IMR-90 (cell line): ENCODE measurements at regions not wholly inside any gene's neighbourhood (a gene's known extent, or its start where the extent isn't known, plus 50 kb on each side); places are given as distances from the start of the nearest gene placed in this dataset.

ENCODE experiments used
- ATAC-seq: fragments of 200-7000 bp; cut with Tn5 transposase; 2 replicates; pipeline ENCODE4 v1.9.1; 2020; ENCODE audit warnings: low read depth, mild to moderate bottlenecking, moderate library complexity
- BruUV-seq: library from RNA; stranded (reverse); fragments of 400-500 nt; replicated peaks from 2 replicates; lab custom pipeline; 2021; lab: Mats Ljungman, UMichigan
- CTCF ChIA-PET: fragments of 300-600 bp; formaldehyde crosslinking; extraction: SDS; loops from one replicate; lab custom pipeline; 2021; ENCODE audit warnings: antibody characterized with exemption; lab: Yijun Ruan, JAX
- POLR2A ChIA-PET: fragments of 300-600 bp; sonication (Branson Sonifier 250); formaldehyde crosslinking; loops from one replicate; lab custom pipeline; 2022; ENCODE audit warnings: antibody characterized with exemption; ENCODE audit not compliant: unreplicated experiment; lab: Charles Lee
- DNase-seq: peaks from one replicate; pipeline ENCODE4 v3.0.0; 2013
- H2AFZ ChIP-seq: replicated peaks from 2 replicates; pipeline ENCODE3; 2013; ENCODE audit warnings: low read length, mild to moderate bottlenecking; ENCODE audit not compliant: poor library complexity
- H2AK5ac ChIP-seq: 2 replicates; pipeline ENCODE4 v1.6.1; 2013; ENCODE audit warnings: low read depth, low read length, inconsistent platforms
- H2AK9ac ChIP-seq: replicated peaks from 2 replicates; pipeline ENCODE3; 2013; ENCODE audit warnings: mild to moderate bottlenecking, low read depth, low read length, moderate library complexity; ENCODE audit not compliant: poor library complexity
- H2BK120ac ChIP-seq: 2 replicates; pipeline ENCODE4 v1.6.1; 2013; ENCODE audit warnings: low read depth, low read length, inconsistent platforms
- H2BK15ac ChIP-seq: 3 replicates; pipeline ENCODE4 v1.6.1; 2013; ENCODE audit warnings: low read depth, low read length, inconsistent platforms
- H2BK20ac ChIP-seq: 2 replicates; pipeline ENCODE4 v1.6.1; 2013; ENCODE audit warnings: low read depth, mild to moderate bottlenecking, inconsistent platforms, low read length, moderate library complexity
- H2BK5ac ChIP-seq: 2 replicates; pipeline ENCODE4 v1.6.1; 2013; ENCODE audit warnings: mild to moderate bottlenecking, low read depth, low read length, inconsistent platforms; ENCODE audit not compliant: poor library complexity, severe bottlenecking
- H3K14ac ChIP-seq: replicated peaks from 2 replicates; pipeline ENCODE4 v1.6.1; 2013; ENCODE audit warnings: low read depth, low read length, inconsistent platforms
- H3K18ac ChIP-seq: 2 replicates; pipeline ENCODE4 v1.6.1; 2013; ENCODE audit warnings: low read depth, low read length, control low read depth
- H3K23ac ChIP-seq: 2 replicates; pipeline ENCODE4 v1.6.1; 2013; ENCODE audit warnings: low read depth, low read length, inconsistent platforms
- H3K27ac ChIP-seq: 2 replicates; pipeline ENCODE4 v1.5.1; 2013; ENCODE audit warnings: mild to moderate bottlenecking, control low read depth, low read length; ENCODE audit not compliant: insufficient read depth
- H3K27me3 ChIP-seq: 2 replicates; pipeline ENCODE4 v1.6.1; 2013; ENCODE audit warnings: low read length; ENCODE audit not compliant: control insufficient read depth, insufficient read depth
- H3K36me3 ChIP-seq: 2 replicates; pipeline ENCODE4 v1.6.1; 2013; ENCODE audit warnings: low read length, mixed read lengths; ENCODE audit not compliant: control insufficient read depth, insufficient read depth
- H3K4ac ChIP-seq: 2 replicates; pipeline ENCODE4 v1.6.1; 2013; ENCODE audit warnings: low read depth, low read length, inconsistent platforms
- H3K4me1 ChIP-seq: 2 replicates; pipeline ENCODE4 v1.6.1; 2013; ENCODE audit warnings: low read length, mixed read lengths; ENCODE audit not compliant: control insufficient read depth, insufficient read depth
- H3K4me2 ChIP-seq: 2 replicates; pipeline ENCODE4 v1.6.1; 2013; ENCODE audit warnings: low read depth, mild to moderate bottlenecking, control low read depth, low read length, moderate library complexity
- H3K4me3 ChIP-seq: 2 replicates; pipeline ENCODE4 v1.5.1; 2013; ENCODE audit warnings: low read depth, mild to moderate bottlenecking, control low read depth, low read length, moderate library complexity; ENCODE audit not compliant: insufficient read depth
- H3K56ac ChIP-seq: 2 replicates; pipeline ENCODE4 v1.6.1; 2013; ENCODE audit warnings: low read length, inconsistent platforms; ENCODE audit not compliant: insufficient read depth; ENCODE audit errors: extremely low read depth
- H3K79me1 ChIP-seq, 2 experiments: 2 replicates each; pipeline ENCODE4 v1.6.1; 2013; ENCODE audit warnings: low read length in 2 of 2, inconsistent platforms in 1 of 2, low read depth in 1 of 2
- H3K9ac ChIP-seq: 2 replicates; pipeline ENCODE4 v1.6.1; 2013; ENCODE audit warnings: low read depth, low read length, control low read depth
- H3K9me1 ChIP-seq: 2 replicates; pipeline ENCODE4 v1.6.1; 2013; ENCODE audit warnings: low read length, inconsistent platforms; ENCODE audit not compliant: insufficient read depth
- H3K9me3 ChIP-seq: 2 replicates; pipeline ENCODE4 v1.6.1; 2013; ENCODE audit warnings: low read length; ENCODE audit not compliant: control insufficient read depth, insufficient read depth
- H4K20me1 ChIP-seq: 2 replicates; pipeline ENCODE4 v1.6.1; 2013; ENCODE audit warnings: low read length, inconsistent platforms; ENCODE audit not compliant: insufficient read depth
- H4K5ac ChIP-seq: 2 replicates; pipeline ENCODE4 v1.6.1; 2013; ENCODE audit warnings: mild to moderate bottlenecking, low read depth, low read length, control low read depth
- H4K8ac ChIP-seq, 2 experiments: 2 replicates each; pipeline ENCODE4 v1.6.1; 2013; ENCODE audit warnings: low read depth in 2 of 2, low read length in 2 of 2, control low read depth in 1 of 2, inconsistent platforms in 1 of 2
- H4K91ac ChIP-seq: 2 replicates; pipeline ENCODE4 v1.6.1; 2013; ENCODE audit warnings: low read depth, low read length, inconsistent platforms; ENCODE audit not compliant: insufficient read depth
- BHLHE40 ChIP-seq: fragments of 150-350 bp; IDR thresholded peaks from 2 replicates; pipeline ENCODE4 v1.6.1; 2016; ENCODE audit warnings: mild to moderate bottlenecking, low read depth, low read length
- CEBPB ChIP-seq: IDR thresholded peaks from 2 replicates; pipeline ENCODE4 v1.6.1; 2012; ENCODE audit warnings: low read depth, low read length, improper control_type of control experiment
- CHD1 ChIP-seq: IDR thresholded peaks from 2 replicates; pipeline ENCODE4 v1.6.1; 2012; ENCODE audit warnings: low read depth, low read length, improper control_type of control experiment
- FOS ChIP-seq: fragments of 150-350 bp; IDR thresholded peaks from 2 replicates; pipeline ENCODE4 v1.6.1; 2016; ENCODE audit warnings: low read depth, low read length
- MAFK ChIP-seq: IDR thresholded peaks from 2 replicates; pipeline ENCODE4 v1.6.1; 2012; ENCODE audit warnings: low read depth, low read length, improper control_type of control experiment
- MAZ ChIP-seq: IDR thresholded peaks from 2 replicates; pipeline ENCODE4 v1.6.1; 2012; ENCODE audit warnings: low read depth, mild to moderate bottlenecking, low read length, improper control_type of control experiment, moderate library complexity, borderline replicate concordance
- MXI1 ChIP-seq: IDR thresholded peaks from 2 replicates; pipeline ENCODE4 v1.6.1; 2012; ENCODE audit warnings: low read depth, mild to moderate bottlenecking, low read length, moderate library complexity, borderline replicate concordance
- NFE2L2 ChIP-seq: fragments of 150-350 bp; IDR thresholded peaks from 2 replicates; pipeline ENCODE4 v1.6.1; 2016; ENCODE audit warnings: low read depth, mild to moderate bottlenecking, low read length
- POLR2A ChIP-seq: IDR thresholded peaks from 2 replicates; pipeline ENCODE4 v1.6.1; 2012; ENCODE audit warnings: mild to moderate bottlenecking, low read depth, low read length
- RAD21 ChIP-seq: IDR thresholded peaks from 2 replicates; pipeline ENCODE4 v1.6.1; 2012; ENCODE audit warnings: low read length, improper control_type of control experiment
- RCOR1 ChIP-seq: IDR thresholded peaks from 2 replicates; pipeline ENCODE4 v1.6.1; 2012; ENCODE audit warnings: mild to moderate bottlenecking, low read length, improper control_type of control experiment; ENCODE audit not compliant: insufficient replicate concordance
- RFX5 ChIP-seq: IDR thresholded peaks from 2 replicates; pipeline ENCODE4 v1.8.0; 2012; ENCODE audit warnings: low read depth, mild to moderate bottlenecking, low read length, moderate library complexity
- SMC3 ChIP-seq: fragments of 150-350 bp; IDR thresholded peaks from 2 replicates; pipeline ENCODE4 v1.6.1; 2016; ENCODE audit warnings: low read depth, mild to moderate bottlenecking, antibody characterized with exemption, low read length, moderate library complexity
- WGBS, 2 experiments: methylation state at CpG; one replicate each; pipeline versions ENCODE4 v1.1.5 to v1.1.7; 2013; ENCODE audit warnings: missing lambda C conversion rate in 2 of 2; ENCODE audit not compliant: insufficient read length in 1 of 2; ENCODE audit errors: extremely low coverage in 2 of 2; 5-methylcytosine and 5-hydroxymethylcytosine counted together
- dilution Hi-C: fragments of 300-500 bp; cut with HindIII; formaldehyde crosslinking; loops from one replicate; pipeline ENCODE4 v1.14.3; 2018; ENCODE audit warnings: low sequenced_read_pairs; ENCODE audit not compliant: unreplicated experiment
- in situ Hi-C: fragments of 300-500 bp; cut with MboI; formaldehyde crosslinking; loops from 3 replicates; pipeline ENCODE4 v1.14.3; 2019; ENCODE audit warnings: low sequenced_read_pairs, inconsistent platforms, mixed read lengths
- intact Hi-C: fragments of 100-400 bp; cut with micrococcal nuclease; formaldehyde crosslinking; loops from 2 replicates; pipeline ENCODE4 v1.10.0; 2022
- TF ChIP-seq, protein P1 (sequence below): fragments of 150-350 bp; IDR thresholded peaks from 2 replicates; pipeline ENCODE4 v1.6.1; 2016; ENCODE audit warnings: low read depth, mild to moderate bottlenecking, low read length, moderate library complexity, borderline replicate concordance
- TF ChIP-seq, protein P2 (sequence below): fragments of 150-350 bp; IDR thresholded peaks from 2 replicates; pipeline ENCODE4 v1.6.1; 2017; ENCODE audit warnings: mild to moderate bottlenecking, antibody characterized with exemption, low read length, low read depth
- TF ChIP-seq, protein P3 (sequence below): conservative IDR thresholded peaks from 2 replicates; pipeline ENCODE4 v1.5.1; 2012; ENCODE audit warnings: mild to moderate bottlenecking, low read depth, low read length, improper control_type of control experiment

DNA sequence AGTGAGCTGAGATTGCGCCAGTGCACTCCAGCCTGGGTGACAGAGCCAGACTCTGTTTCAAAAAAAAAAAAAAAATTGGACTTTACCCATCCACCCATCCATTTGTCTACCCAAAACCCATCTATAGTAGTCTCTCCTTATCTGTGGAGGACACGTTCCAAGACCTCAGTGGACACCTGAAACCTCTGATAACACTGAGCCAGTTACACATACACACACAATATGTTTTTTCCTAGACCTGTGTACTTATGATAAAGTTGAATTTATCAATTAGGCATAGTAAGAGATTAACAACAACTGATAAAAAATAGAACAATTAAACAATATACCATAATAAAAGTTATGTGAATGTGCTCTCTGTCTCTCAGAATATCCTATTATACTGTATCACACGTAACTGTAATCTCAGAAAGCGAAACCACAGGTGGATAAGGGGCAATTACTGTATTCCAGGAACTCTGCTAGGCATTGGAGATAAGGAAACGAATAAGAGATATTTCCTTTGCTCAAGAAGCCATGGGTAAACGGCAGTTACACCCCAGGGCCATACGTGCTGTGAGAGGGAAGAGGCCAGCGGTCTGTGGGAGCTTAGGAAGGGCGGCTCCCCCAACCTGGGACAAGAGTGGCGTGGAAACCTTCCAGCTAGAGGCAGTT is 84.2 kb upstream of the DISP3 start:
- ATAC-seq, result no peak

More for the DNA sequence above, 84.2 kb upstream of the DISP3 start:
- H2BK5ac ChIP-seq, result no peak overlapping the region
- peaks cover 14% of the 10 kb centered on the region; the same call in 1 of the 2 replicates for H3K27me3 ChIP-seq
- no peak overlapping the region for H2AFZ ChIP-seq
- H4K8ac ChIP-seq, result no peak overlapping the region
- WGBS, 2 experiments, result 25% methylated on average over 6 of the region's 10 CpGs; no CpG with 5 or more reads in 1 of the 2 experiments
- H3K4ac ChIP-seq, result no peak overlapping the region
- intact Hi-C loops (no loop called here), in situ Hi-C loops (no loop called here), dilution Hi-C loops (no loop called here)
- no peak overlapping the region for H4K91ac ChIP-seq
- no peak overlapping the region for H3K18ac ChIP-seq
- H3K9ac ChIP-seq, result no peak overlapping the region
- ChIA-PET POLR2A (no interaction called here), CTCF (no interaction called here)
- no peak overlapping the region for H2AK5ac ChIP-seq
- H2AK9ac ChIP-seq, result no peak overlapping the region
- DNase-seq, result no peak
- H3K14ac ChIP-seq, result no peak overlapping the region
- no peaks in the 10 kb centered on the region for H3K4me1 ChIP-seq
- H4K5ac ChIP-seq, result no peak overlapping the region
- H3K4me2 ChIP-seq, result no peak overlapping the region
- no peaks in the 10 kb centered on the region for H3K9me1 ChIP-seq
- H2BK15ac ChIP-seq, result no peak overlapping the region
- TF ChIP-seq SMC3 (no peak), FOS (no peak), MAFK (no peak), RCOR1 (no peak), RFX5 (no peak), CHD1 (no peak), RAD21 (no peak), MXI1 (no peak), NFE2L2 (no peak), POLR2A (no peak), MAZ (no peak), BHLHE40 (no peak), CEBPB (no peak)
- TF ChIP-seq, protein P1, sequence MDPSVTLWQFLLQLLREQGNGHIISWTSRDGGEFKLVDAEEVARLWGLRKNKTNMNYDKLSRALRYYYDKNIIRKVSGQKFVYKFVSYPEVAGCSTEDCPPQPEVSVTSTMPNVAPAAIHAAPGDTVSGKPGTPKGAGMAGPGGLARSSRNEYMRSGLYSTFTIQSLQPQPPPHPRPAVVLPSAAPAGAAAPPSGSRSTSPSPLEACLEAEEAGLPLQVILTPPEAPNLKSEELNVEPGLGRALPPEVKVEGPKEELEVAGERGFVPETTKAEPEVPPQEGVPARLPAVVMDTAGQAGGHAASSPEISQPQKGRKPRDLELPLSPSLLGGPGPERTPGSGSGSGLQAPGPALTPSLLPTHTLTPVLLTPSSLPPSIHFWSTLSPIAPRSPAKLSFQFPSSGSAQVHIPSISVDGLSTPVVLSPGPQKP, result no peak
- TF ChIP-seq, protein P2, sequence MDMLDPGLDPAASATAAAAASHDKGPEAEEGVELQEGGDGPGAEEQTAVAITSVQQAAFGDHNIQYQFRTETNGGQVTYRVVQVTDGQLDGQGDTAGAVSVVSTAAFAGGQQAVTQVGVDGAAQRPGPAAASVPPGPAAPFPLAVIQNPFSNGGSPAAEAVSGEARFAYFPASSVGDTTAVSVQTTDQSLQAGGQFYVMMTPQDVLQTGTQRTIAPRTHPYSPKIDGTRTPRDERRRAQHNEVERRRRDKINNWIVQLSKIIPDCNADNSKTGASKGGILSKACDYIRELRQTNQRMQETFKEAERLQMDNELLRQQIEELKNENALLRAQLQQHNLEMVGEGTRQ, result no peak
- TF ChIP-seq, protein P3, sequence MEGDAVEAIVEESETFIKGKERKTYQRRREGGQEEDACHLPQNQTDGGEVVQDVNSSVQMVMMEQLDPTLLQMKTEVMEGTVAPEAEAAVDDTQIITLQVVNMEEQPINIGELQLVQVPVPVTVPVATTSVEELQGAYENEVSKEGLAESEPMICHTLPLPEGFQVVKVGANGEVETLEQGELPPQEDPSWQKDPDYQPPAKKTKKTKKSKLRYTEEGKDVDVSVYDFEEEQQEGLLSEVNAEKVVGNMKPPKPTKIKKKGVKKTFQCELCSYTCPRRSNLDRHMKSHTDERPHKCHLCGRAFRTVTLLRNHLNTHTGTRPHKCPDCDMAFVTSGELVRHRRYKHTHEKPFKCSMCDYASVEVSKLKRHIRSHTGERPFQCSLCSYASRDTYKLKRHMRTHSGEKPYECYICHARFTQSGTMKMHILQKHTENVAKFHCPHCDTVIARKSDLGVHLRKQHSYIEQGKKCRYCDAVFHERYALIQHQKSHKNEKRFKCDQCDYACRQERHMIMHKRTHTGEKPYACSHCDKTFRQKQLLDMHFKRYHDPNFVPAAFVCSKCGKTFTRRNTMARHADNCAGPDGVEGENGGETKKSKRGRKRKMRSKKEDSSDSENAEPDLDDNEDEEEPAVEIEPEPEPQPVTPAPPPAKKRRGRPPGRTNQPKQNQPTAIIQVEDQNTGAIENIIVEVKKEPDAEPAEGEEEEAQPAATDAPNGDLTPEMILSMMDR, result no peak
- no peak overlapping the region for H2BK20ac ChIP-seq
- no peaks in the 10 kb centered on the region for H4K20me1 ChIP-seq
- H3K79me1 ChIP-seq, result no peaks in the 10 kb centered on the region
- H3K4me3 ChIP-seq, result no peak overlapping the region
- no peak overlapping the region for H3K23ac ChIP-seq
- no peak overlapping the region for H3K27ac ChIP-seq
- BruUV-seq, result no TSS peak
- H3K56ac ChIP-seq, result no peak overlapping the region
- no peaks in the 10 kb centered on the region for H3K9me3 ChIP-seq
- H3K36me3 ChIP-seq, result no peaks in the 10 kb centered on the region
- H2BK120ac ChIP-seq, result no peak overlapping the region
